ENCODE measurements at regions not wholly inside any gene's neighbourhood (a gene's known extent, or its start where the extent isn't known, plus 50 kb on each side); places are given as distances from the start of the nearest gene placed in this dataset.
A peak's percentile ranks its signal among the peaks of the same experiment; 100 is the strongest.

DNA sequence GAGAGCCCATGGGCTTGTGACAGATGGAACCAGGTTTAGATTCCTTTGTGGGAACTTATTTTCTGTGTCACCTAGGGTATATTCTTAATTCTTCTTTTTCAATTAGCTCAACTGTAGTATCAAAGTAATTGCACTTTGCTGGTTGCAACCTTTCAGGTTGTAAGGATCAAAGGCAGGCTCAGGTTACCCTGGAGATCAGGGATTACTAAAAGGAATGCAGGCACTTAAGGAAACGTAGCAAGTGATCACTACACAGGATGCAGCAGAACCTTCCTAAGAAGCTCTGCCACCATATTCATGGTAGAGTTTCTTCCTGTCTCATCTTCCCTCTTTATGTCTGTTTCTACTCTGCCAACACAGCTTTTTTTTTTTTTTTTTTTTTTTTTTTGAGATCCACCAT, 133.2 kb upstream of the JAG1 start:
- DNase-seq = no peak

DNA sequence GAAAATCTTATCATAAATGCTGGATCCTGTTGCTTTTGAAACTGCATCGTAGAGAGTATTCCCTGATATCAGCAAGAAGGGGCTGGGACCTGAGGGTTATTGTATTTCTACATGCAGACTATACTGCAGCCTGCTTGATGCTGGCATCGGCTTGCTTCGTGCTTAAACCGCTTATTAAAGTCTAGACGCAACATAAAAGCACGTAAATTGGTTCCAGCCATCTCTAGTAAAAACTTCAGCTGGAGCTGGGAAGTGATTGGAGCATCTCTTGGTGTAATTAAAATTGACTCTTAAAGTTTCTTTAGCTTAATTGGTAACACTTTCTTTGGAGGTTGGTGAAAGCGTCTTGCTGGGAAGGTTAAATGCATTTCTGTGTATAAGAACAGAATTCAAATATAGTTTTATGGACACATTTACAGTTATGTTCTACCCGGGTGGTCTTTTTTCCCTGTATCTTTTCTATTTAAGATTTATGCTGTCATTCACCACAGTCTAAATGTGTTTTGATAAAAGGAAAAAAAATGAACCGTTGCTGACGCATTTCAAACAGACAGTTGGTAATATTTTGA, 139.0 kb upstream of the JAG1 start:
- no peak for DNase-seq

DNA sequence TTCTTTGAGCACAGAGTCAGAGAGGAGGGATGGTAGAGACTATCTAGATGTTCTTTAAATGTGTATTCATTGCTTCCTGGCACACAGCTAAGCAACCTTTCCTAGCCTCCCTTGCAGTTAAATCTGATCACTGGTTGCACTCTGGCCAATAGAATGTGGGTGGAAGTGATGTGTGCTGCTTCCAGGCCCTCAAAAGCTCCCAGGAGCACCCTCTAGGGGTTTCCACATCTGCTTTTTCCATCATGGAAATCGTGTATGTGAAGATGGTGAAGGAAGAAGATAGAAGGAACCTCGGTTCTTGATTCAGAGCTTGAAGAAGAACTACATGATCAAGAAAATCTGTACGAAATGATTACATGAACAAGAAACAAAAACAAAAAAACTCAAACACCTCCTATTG, 149.8 kb upstream of the JAG1 start:
- no peak for DNase-seq

DNA sequence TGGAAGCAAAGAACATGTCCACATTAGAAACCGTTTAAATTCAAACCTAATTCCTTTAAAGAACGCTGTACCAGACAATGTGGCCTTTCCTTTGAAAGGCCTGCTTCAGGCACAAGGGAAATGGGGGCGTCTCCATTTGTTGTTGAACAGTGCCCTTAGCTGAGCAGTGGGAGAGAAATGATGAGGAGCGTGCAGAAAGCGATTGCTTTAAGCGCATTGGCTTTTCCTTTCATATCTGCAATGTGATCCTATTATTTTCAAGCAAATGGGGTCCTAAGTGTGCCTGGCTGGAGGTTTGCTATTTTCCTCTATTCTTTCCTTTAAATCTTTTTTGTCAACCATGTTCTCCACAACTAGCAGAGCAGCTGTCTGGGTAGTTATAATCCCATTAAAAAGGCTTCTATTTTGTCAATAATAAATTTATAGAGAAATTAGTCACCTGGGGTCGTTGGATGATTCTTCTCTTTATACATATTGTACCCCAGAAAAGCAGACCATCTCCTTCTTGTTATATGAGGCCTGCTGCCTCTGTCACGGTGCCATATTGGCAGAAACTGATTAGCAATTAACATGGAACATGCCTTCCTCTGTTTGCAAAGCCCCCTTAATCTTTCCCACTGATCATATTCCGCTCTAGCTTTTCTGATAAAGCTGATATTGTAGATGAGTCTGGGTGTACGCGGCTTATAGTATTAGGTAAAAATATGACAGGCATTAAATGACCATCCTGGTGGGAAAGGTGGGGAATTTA, 151.1 kb upstream of the JAG1 start:
- no peak for DNase-seq

DNA sequence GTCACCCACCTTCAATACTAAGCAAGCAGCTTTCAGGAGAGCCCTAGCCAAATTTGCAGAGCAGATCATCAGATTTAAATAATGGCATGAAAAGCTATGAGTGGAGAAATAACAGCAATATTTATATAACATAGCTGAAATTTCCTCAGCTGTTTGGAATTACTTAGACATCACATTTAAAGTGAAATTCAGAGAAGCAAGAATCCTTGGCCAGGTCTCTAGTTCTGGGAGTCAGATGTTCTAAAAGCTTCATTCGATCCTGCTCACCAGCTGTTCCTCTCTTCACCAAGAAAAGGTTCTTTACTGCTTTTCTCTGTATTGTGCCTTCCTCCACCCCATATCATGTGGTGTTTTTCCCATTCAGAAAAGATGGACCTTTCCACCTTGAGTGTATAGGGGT, 152.3 kb upstream of the JAG1 start:
- no peak for DNase-seq

DNA sequence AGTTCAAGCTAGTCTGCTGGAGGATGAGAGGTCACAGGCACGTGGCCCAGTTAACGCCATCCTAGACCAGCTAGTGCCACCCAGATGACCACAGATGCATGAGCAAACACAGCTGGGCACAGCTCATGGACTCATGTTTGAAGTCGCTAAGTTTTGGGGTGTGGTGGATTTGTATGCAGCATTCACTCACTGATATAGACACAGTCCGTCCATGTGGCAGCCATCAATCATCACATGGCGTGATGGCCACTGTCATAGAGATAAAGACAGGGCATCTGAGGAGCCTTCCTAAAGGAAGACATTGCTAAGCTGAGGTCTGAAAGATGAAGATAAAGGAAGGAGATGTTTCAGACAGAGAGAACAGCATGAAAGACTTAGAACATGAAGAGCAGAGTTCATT, 154.4 kb upstream of the JAG1 start:
- DNase-seq = no peak

DNA sequence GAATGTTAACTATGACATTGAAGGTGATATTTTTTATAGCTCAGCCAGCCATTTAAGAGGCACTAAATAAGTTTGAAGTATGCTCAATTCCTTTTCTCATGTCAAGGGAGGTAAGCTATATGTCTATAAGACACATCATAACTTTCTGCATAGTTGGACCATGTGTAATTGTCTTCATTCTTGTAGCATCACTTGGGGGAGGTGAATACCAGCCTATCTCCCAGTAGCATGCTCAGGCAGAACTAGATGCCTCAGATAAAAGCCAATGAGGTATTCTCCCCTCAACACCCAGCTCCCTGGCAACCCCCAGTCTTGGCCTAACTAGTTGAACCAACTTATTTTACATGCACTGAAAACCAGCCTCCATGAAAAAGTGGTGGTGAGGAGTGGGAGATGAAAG, 158.3 kb upstream of the JAG1 start:
- DNase-seq = no peak

DNA sequence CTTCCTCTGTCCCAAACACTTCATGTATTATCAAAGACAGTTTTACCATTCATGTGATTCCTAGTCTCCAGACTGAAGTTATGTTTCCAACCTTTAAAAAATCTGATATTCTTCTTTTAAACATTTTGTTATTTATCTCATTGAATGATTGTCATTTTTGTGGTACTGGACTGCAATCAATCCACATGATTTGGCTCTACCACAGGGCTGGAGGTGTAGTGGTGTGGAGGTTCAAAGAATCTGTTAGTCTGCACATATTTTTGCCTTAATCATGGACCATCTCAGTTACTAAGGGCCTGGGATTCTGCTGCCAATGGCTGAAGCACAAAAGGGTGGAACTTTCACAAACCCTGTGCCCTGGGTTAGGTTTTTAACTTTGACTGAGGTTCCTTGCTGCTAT, 164.1 kb upstream of the JAG1 start:
- no peak for DNase-seq

DNA sequence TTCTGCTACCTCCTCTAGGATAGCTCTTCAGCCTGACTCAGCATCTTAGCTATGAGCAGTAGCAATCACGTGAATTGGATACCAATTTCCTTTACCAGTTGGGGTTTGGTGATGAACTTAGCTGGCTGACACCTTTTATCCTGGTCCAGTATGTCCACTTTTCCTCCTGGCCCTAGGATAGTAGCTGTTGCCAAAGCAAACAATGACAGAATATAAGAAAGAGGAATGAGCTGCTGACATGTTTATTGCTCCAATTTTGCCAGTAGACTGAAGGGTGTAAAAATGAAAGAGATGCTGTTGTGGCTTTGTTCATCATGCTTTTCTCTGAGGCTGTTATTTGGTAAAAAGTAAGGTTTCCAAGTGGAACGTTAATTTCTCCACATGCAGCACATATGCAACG, 168.3 kb upstream of the JAG1 start:
- DNase-seq = no peak

DNA sequence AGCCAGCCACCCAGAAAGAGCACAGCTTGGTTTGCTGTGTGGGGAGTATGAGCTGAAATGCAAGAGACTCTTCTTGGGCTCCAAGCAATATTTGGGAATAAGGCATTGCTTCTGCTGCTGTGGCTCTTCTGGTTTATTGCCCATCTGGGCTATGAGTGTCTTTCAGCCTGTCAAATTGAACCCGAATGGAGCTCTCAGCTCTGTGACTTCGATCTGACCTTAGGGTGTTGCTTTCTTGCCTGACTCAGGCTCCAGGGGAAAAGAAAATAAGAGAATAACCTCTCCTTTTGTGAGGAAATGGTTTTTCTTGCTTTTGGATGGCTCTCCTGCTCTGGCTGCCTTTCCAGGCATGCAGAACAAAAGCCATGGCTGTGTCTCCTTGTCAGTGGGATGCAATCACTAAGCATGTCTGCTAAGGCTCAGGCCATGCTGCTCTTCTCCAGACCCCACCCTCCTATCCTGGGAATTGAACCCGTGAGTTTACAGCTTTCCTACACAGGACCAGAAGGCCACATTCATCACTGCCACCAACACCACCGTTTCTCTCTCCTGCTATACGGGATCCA, 169.4 kb upstream of the JAG1 start:
- DNase-seq = no peak

DNA sequence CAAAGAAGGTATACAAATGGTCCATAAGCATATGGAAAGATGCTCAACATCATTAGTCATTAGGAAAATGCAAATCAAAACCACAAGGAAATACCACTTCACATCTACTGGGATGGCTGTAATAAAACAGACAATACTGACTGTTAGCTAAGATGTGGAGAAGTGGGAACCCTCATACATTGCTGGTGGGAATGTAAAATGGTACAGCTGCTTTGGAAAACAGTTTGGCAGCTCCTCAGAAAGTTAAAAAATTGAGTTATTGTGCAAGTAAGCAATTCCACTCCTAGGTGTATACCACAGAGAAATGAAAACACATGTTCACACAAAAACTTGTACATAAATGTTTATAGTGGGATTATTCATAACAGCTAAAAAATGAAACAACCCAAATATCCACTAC, 173.0 kb upstream of the JAG1 start:
- no peak for DNase-seq

DNA sequence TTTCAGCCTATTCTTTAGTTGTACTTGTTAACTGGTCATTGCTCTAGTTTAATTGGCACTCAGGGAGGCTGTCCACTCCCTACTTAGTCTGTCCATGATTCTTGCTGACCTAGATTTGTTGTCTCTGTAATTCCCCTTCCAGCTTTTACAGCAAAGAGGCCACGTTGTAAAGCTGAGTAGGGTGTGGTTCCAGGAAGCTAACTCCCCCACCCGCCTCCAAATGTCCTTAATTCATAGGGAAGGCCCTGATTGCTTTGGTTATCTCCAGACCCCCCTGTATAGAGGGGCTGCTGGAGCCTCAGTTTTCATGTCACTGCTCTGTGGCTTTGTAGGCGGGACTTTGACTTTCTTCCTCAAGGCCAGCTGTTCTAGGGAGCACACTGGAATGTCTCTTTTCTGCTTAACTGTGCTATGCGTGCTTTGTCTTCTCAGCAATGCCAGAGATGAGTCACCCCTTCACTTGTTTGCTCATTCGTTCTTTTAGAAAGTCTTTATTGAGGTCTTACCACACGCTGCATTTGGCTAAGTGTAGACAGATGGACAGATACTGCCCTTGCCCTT, 175.1 kb upstream of the JAG1 start:
- DNase-seq = peak; percentile 54

DNA sequence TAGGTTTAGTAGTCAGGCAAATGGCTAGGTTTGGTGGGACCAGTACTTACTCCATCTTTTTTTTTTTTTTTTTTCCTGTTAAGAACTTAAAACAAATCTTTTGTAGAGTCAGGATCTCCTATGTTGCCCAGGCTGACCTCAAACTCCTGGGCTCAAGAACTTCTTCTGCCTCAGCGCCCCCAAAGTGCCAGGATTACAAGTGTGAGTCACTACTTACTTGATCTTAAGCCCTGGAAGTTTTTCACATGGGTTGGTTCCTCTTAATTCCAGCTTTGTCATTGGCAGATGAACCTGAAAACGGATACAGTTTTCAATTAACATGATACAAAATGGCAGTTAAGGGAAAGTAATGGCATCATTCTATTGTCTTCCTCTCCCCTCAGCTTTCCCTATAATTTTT, 179.4 kb upstream of the JAG1 start:
- DNase-seq = no peak

DNA sequence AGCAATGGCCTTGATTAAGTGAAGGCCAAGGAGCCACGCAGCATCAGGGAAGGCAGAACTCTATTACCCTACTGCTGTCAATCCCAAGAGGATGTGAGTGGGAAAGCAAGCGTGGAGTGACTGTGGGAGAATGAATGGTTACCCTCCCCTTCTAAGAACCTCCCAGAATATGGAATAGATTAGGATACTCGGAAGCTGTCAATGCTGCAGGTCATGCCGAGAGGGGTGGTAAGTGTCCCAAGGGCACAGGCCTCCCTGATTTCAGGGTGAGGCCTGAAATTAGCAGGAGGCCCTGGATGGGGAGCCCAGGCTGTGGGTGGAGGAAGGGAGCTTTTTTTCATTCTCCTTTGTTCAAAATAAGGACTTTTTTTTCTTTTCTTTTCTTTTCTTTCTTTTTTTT, 179.9 kb upstream of the JAG1 start:
- DNase-seq = no peak

DNA sequence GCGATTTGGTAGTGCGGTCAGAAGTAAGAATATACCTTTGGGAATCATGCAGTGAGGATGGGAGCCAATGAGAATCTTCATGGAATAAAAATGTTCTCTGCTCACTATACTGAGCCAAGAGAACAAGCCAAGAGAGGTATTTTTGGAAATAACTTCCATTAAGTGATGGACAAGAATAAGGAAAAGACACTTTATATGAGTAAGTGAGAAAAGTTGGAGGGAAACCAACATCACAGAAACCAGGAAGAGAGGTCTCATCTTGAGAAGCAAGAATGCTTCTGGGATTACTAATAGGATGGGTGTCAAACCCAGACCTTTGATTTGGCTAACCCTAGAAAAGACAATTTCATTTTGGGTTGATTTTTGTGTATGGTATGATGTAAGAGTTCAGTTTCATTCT, 181.2 kb upstream of the JAG1 start:
- no peak for DNase-seq

DNA sequence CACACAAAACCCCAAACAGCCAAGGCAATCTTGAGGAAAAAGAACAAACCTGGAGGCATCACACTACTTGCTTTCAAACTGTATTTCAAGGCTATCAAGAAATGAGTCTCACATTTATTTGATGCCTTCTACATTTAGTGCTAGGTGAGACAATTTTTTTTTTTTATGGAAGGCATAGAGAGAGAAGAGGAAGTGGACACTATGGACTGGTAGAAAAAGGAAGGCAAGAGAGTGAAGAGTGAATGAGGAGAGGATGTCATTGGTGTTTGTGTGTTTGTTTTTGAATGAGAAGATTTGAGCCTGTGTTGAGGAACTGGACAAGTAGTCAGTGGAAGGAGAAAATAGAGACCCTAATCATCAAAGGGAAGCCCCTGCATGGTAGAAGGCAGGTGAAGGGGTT, 182.0 kb upstream of the JAG1 start:
- DNase-seq = no peak

DNA sequence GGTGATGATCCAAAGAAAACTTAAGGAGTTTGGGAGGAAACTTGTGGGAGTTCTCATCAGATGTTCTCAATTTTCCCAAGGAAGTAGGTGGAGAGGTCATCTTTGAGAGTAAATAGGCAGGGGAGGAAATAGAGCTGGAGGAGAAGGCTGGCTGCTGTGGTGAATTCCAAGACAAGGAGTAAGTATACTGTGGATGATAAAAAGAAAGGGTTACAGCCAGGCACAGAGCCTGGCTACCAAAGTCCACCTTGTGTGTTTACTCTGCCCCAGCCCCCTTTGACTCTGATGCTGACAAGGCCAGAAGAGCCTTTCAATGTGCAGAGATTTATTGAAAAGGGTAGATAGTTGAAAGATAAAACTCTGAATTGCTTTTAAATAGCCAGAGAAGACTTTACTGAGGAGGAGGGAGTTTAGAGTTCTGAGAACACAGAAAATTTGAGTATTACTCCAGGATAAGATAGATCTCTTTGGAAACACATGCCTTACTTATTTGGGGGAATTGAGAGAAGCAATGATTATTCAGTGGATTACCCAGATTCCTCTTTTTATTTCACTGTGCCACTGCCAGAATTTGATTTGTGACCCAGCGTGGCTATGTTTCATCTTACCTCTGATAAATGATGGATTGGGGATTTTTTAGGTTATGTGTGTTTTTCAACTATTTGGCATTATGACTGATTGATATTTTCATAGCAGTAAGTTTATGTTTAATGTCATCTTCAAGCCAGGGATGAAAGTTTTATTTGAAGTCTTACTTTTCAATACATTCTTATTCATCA, 182.6 kb upstream of the JAG1 start:
- no peak for DNase-seq

DNA sequence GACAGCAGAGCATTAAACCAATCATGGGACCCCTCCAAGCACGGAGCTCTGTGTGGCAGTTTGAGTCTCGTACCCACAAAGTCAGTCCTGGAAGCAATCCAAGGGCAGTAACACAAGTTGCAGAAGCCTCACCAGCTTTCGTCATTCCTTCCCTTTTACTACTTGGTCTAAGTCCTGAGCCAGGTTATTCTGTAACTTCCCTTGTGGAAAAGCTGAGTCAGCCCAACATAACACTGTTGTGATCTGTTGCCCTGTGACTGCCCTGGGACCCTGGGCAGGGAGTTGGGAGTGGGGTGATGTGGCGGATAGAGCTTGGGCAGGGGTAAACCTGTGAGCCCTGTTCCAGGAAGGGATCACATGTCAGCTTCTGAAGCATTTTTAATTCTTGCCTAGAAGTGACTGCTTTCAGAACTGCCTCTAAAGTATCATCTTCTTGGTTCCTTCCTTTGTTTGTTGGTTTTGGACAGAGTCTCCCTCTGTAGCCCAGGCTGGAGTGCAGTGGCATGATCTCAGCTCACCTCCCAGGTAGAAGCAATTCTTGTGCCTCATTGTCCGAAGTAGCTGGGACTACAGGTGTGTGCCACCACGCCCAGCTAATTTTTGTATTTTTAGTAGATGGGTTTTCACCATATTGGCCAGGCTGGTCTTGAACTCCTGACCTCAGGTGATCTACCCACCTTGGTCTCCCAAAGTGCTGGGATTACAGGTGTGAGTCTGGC, 183.7 kb upstream of the JAG1 start:
- peak; percentile 45 for DNase-seq

DNA sequence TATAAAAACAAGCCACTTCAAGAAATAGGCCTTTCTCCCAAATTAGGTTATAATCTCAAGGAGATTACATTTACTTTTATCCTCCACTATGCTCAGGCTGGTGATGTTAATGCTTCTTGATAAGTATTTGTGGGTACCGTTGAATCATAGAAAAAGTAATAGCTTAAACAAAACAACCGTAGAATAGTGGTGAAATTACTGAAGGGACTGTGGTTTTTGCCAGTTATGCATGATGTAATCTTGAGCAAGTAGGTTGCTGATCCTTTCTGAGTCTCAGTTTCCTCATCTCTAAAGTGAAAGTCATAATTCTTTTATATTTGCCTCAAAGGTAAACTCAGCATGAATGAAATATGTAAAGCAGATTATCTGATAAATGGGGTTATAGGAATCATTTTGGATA, 187.3 kb upstream of the JAG1 start:
- no peak for DNase-seq

DNA sequence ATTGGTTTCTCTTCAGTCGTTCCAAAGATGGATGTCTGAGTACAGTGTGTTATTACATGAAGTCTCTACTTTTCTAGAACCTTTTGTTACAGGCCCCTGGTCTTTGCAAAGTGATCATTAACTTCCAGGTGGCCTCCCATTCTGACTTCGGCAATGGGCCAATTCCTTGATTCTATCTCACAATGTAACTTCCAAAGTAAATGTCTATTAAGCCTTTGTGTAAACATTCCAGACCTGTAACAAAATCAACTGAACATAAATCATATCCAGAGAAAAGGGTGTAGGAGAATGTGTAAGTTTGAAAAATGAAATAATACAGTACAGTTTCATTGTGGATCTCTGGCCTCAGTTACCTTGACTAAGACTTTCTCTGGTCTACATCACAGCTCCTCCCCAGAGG, 187.8 kb upstream of the JAG1 start:
- no peak for DNase-seq

DNA sequence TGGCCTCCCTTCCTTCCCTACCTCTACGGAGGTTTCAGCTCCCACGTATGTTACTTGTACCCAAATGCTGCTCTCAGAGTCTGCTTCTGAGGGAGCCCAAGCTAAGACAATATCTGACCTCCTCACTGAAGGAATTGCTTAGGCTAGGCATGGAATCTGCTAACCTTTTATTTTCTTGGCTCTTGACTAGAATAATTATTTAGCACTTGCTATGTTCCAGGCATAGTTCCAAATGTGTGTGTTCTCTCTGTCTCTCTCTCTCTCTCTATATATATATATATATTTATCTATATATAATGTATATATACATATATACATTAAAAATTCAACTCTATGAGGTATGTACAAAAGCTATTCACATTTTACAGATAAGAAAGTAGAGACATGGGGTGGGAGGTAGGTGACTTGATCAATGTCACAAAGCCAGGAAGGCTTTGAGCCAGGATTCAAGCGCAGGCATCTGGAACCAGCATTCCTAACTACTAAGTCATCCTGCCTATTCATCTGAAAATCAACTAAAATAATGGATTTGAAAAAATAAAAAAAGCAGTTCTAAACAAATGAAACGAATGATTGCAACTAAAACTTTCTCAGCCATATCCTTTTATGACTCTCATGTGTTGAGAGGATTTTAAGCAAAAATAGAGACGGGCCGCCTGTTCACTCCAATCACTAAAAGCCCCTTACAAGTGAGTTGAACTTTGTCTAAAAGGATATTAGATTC, 189.7 kb upstream of the JAG1 start:
- no peak for DNase-seq

DNA sequence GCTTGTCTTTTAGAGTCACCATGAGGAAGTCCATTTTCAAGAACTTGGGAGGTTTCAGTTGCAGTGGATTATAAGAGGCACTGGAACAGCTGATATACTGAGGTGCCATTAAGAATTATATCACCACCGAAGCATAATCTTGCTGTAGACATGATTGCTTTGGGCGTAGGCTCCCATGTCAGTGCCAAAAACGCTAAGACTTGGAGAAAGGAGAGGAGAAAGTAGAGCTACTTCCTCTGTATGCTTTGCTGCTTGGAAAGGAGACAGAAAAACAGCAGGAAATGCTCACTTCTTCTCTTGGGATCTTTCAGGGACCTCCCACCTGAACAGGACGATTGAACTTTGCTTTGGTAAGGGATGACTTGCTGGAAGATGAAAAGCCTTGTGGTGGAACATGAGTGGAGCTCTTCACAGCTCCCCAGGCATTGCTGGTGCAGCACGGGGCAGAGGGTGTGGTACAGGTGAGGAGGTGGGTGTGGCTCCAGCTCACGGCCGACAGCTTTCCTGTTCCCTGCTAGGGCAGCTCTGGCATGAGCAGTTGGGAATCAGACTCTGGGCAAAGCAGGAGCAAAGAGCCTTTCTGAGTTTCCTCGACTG, 190.4 kb upstream of the JAG1 start:
- DNase-seq = peak; percentile 55

All from right hindlimb (tissue), 1 donor.